K562 (cell line): ENCODE measurements at regions not wholly inside any gene's neighbourhood (a gene's known extent, or its start where the extent isn't known, plus 50 kb on each side); places are given as distances from the start of the nearest gene placed in this dataset.

Source experiments
- ATAC-seq: fragments of 200-7000 bp; cut with Tn5 transposase; 3 replicates; pipeline ENCODE4 v1.9.1; 2020; ENCODE audit warnings: moderate library complexity
- BruUV-seq: library from RNA; stranded (reverse); fragments of 400-500 nt; replicated peaks from 2 replicates; lab custom pipeline; 2021; lab: Mats Ljungman, UMichigan
- CTCF ChIA-PET: fragments of 300-600 bp; formaldehyde crosslinking; extraction: SDS; loops from one replicate; lab custom pipeline; 2021; ENCODE audit warnings: low intra/inter-chr PET ratio; lab: Yijun Ruan, JAX
- POLR2A ChIA-PET: fragments of 300-600, 350-650 bp; sonication (Branson Sonifier 250); formaldehyde crosslinking; extraction: SDS; loops from one replicate; lab custom pipeline; 2021; ENCODE audit warnings: antibody characterized with exemption, inconsistent platforms; lab: Yijun Ruan, JAX
- DNase-seq, 4 experiments: peaks; one replicate each; pipeline versions ENCODE4 v3.0.0 to v3.0.0-alpha.2; 2011 to 2018; ENCODE audit warnings: low spot score in 3 of 4, mixed read lengths in 3 of 4; ENCODE audit errors: extremely low read depth in 1 of 4
- FAIRE-seq: peaks from 2 replicates; lab custom pipeline; 2011; peaks lifted over from hg19 to GRCh38; lab: Jason Lieb, UNC
- H2AFZ ChIP-seq: 2 replicates; pipeline ENCODE4 v1.6.0; 2011; ENCODE audit warnings: low read depth, low read length, control low read depth, inconsistent platforms
- H3K27ac ChIP-seq: fragments of 200-600 bp; 3 replicates; pipeline ENCODE4 v1.8.0; 2011; ENCODE audit warnings: low read depth, mild to moderate bottlenecking, control low read depth, inconsistent platforms, low read length, moderate library complexity, mixed read lengths; ENCODE audit errors: extremely low read depth
- H3K27me3 ChIP-seq, 2 experiments: fragments of 300-600 bp in 1 of 2; 2 replicates in 1 of 2; 3 replicates in 1 of 2; pipeline versions ENCODE4 v1.6.0 to v1.8.0; 2011; ENCODE audit warnings: inconsistent platforms in 2 of 2, low read length in 2 of 2, mild to moderate bottlenecking in 1 of 2, mixed read lengths in 1 of 2, moderate library complexity in 1 of 2; ENCODE audit not compliant: control insufficient read depth in 2 of 2, insufficient read depth in 2 of 2
- H3K36me3 ChIP-seq: fragments of 300-600 bp; 3 replicates; pipeline ENCODE4 v1.8.0; 2011; ENCODE audit warnings: mild to moderate bottlenecking, low read length, inconsistent platforms; ENCODE audit not compliant: control insufficient read depth, insufficient read depth
- H3K4me1 ChIP-seq, 2 experiments: fragments of 200-600 bp in 1 of 2; replicated peaks in 1 of 2; 2 replicates in 1 of 2; 3 replicates in 1 of 2; pipeline versions ENCODE4 v1.5.1 to v1.8.0; 2011; ENCODE audit warnings: inconsistent platforms in 2 of 2, low read length in 2 of 2, mild to moderate bottlenecking in 1 of 2, mixed read lengths in 1 of 2, moderate library complexity in 1 of 2; ENCODE audit not compliant: control insufficient read depth in 2 of 2, insufficient read depth in 2 of 2
- H3K4me2 ChIP-seq: 2 replicates; pipeline ENCODE4 v1.6.1; 2011; ENCODE audit warnings: low read length, control low read depth, inconsistent platforms, mixed read lengths; ENCODE audit not compliant: insufficient read depth
- H3K4me3 ChIP-seq: fragments of 200-600 bp; sonication (generic), shearing (Covaris generic); 2 replicates; pipeline ENCODE4 v1.5.1; 2016; ENCODE audit warnings: control low read depth, inconsistent platforms
- H3K79me2 ChIP-seq: fragments of 200-600 bp; 3 replicates; pipeline ENCODE4 v1.8.0; 2011; ENCODE audit warnings: low read length, inconsistent platforms; ENCODE audit not compliant: control insufficient read depth, insufficient read depth
- H3K9ac ChIP-seq, 2 experiments: 2 replicates each; pipeline versions ENCODE4 v1.6.0 to v1.6.1; 2011; ENCODE audit warnings: low read depth in 2 of 2, low read length in 2 of 2, control low read depth in 1 of 2, inconsistent platforms in 1 of 2, mild to moderate bottlenecking in 1 of 2, mixed read lengths in 1 of 2; ENCODE audit not compliant: insufficient read depth in 1 of 2
- H3K9me1 ChIP-seq: one replicate; pipeline ENCODE4 v1.6.0; 2011; ENCODE audit warnings: inconsistent platforms, mild to moderate bottlenecking, low read length, moderate library complexity; ENCODE audit not compliant: control insufficient read depth, insufficient read depth
- H3K9me3 ChIP-seq: replicated peaks from 2 replicates; pipeline ENCODE4 v1.5.1; 2011; ENCODE audit warnings: low read depth, low read length, inconsistent platforms; ENCODE audit not compliant: control insufficient read depth, insufficient read depth
- H4K20me1 ChIP-seq: replicated peaks from 2 replicates; pipeline ENCODE4 v1.6.1; 2011; ENCODE audit warnings: low read length, inconsistent platforms, mixed read lengths; ENCODE audit not compliant: control insufficient read depth, insufficient read depth
- ATF1 ChIP-seq, 2 experiments: fragments of 450-650 bp in 1 of 2; IDR thresholded peaks; 2 replicates each; pipeline ENCODE4 v1.6.1; 2016; ENCODE audit warnings: missing compliant biosample characterization in 1 of 2, missing genetic modification characterization in 1 of 2
- SOX6 ChIP-seq: fragments of 450-650 bp; IDR thresholded peaks from 2 replicates; pipeline ENCODE4 v1.6.1; 2014; ENCODE audit warnings: mild to moderate bottlenecking
- ZNF239 ChIP-seq: fragments of 250-450 bp; sonication (Bioruptor Pico); IDR thresholded peaks from 2 replicates; pipeline ENCODE4 v1.4.0; 2020; ENCODE audit warnings: mild to moderate bottlenecking
- WGBS: fragments of 100-300 bp; shearing (Covaris generic); methylation state at CpG from one replicate; pipeline ENCODE4 v1.1.6; 2016; ENCODE audit warnings: low coverage, mixed read lengths; ENCODE audit not compliant: insufficient coverage; ENCODE audit errors: missing lambda C conversion rate; 5-methylcytosine and 5-hydroxymethylcytosine counted together
- in situ Hi-C: fragments of 300-500 bp; cut with MboI; formaldehyde crosslinking; loops from 4 replicates; pipeline ENCODE4 v1.15.0; 2018; ENCODE audit warnings: inconsistent platforms, mixed read lengths
- intact Hi-C: fragments of 100-400 bp; cut with micrococcal nuclease; formaldehyde crosslinking; loops from 2 replicates; pipeline ENCODE4 v1.14.2; 2022
- TF ChIP-seq, protein P1 (sequence below), 2 experiments: IDR thresholded peaks; 2 replicates each; pipeline ENCODE4 v1.6.1; 2012; ENCODE audit warnings: improper control_type of control experiment in 2 of 2, low read depth in 2 of 2, low read length in 2 of 2, borderline replicate concordance in 1 of 2

DNA sequence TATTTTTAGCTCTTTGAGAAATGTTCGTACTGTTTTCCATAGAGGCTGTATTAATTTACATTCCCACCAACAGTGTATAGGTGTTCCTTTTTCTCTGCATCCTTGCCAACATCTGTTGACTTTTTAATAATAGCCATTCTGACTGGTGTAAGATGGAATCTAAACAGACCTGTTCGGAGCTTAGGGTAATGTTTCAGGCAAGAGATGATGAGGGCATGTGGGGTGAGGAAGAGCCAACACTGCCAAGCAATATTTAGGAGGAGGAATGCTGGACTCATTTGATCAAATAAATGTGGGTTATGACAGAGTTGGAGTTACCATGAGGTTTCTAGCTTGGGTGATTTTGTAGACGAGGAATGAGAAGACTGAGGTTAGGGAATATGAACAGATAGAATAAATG is 382.9 kb downstream of the KLF12 start:
- DNase-seq (no peak), ATAC-seq (no peak), FAIRE-seq (no peak)
- ChIA-PET POLR2A (no interaction called here), CTCF (no interaction called here)
- Histone ChIP-seq H3K27me3 (no peaks in the 10 kb centered on the region), H3K9ac (no peak overlapping the region), H3K27ac (no peak overlapping the region), H4K20me1 (no peaks in the 10 kb centered on the region), H3K4me1 (no peaks in the 10 kb centered on the region), H3K9me1 (no peaks in the 10 kb centered on the region), H3K9me3 (no peaks in the 10 kb centered on the region), H3K4me3 (no peak overlapping the region), H3K4me2 (no peak overlapping the region), H3K36me3 (no peaks in the 10 kb centered on the region), H2AFZ (no peak overlapping the region), H3K79me2 (no peaks in the 10 kb centered on the region)
- in situ Hi-C loops, result loop anchor here (25.0 kb wide), 1 partner anchor 1486 kb away; no protein-coding TSS in a partner anchor
- intact Hi-C loops, result no loop called here
- 0% methylated on average over 3 of the region's 3 CpGs for WGBS
- TF ChIP-seq ZNF239 (no peak), SOX6 (no peak), ATF1 (CRISPR knock-in tag; IDR thresholded peaks at IDR 0.05) (no peak), ATF1 (tag; IDR thresholded peaks at IDR 0.05) (no peak)
- no TSS peak for BruUV-seq

GRCh38 chr13:73748404-73748803 is 385.8 kb downstream of the KLF12 start:
- Histone ChIP-seq H3K4me3 (no peak overlapping the region), H3K36me3 (no peaks in the 10 kb centered on the region), H3K4me2 (no peak overlapping the region), H2AFZ (no peak overlapping the region), H3K79me2 (no peaks in the 10 kb centered on the region), H3K27me3 (no peaks in the 10 kb centered on the region), H3K9ac (no peak overlapping the region), H3K9me1 (no peaks in the 10 kb centered on the region), H3K4me1 (no peaks in the 10 kb centered on the region), H4K20me1 (no peaks in the 10 kb centered on the region), H3K9me3 (no peaks in the 10 kb centered on the region), H3K27ac (no peak overlapping the region)
- no peak for DNase-seq
- no peak for ATAC-seq
- intact Hi-C loops, result no loop called here
- BruUV-seq, result no TSS peak
- ChIA-PET POLR2A (no interaction called here), CTCF (no interaction called here)
- no peak for FAIRE-seq
- in situ Hi-C loops, result no loop called here
- WGBS, result 0% methylated on average over 1 of the region's 1 CpG
- TF ChIP-seq, protein P1, sequence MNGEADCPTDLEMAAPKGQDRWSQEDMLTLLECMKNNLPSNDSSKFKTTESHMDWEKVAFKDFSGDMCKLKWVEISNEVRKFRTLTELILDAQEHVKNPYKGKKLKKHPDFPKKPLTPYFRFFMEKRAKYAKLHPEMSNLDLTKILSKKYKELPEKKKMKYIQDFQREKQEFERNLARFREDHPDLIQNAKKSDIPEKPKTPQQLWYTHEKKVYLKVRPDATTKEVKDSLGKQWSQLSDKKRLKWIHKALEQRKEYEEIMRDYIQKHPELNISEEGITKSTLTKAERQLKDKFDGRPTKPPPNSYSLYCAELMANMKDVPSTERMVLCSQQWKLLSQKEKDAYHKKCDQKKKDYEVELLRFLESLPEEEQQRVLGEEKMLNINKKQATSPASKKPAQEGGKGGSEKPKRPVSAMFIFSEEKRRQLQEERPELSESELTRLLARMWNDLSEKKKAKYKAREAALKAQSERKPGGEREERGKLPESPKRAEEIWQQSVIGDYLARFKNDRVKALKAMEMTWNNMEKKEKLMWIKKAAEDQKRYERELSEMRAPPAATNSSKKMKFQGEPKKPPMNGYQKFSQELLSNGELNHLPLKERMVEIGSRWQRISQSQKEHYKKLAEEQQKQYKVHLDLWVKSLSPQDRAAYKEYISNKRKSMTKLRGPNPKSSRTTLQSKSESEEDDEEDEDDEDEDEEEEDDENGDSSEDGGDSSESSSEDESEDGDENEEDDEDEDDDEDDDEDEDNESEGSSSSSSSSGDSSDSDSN (IDR thresholded peaks at IDR 0.05; ENCODE audit: borderline replicate concordance in 1 of 2, low read depth in 2 of 2, low read length in 2 of 2), result no peak
